CD4-positive, alpha-beta T cell (primary cell): ENCODE measurements at regions not wholly inside any gene's neighbourhood (a gene's known extent, or its start where the extent isn't known, plus 50 kb on each side); places are given as distances from the start of the nearest gene placed in this dataset.

Experiments used
- ATAC-seq: fragments of 200-7000 bp; cut with Tn5 transposase; one replicate; pipeline ENCODE4 v1.10.0; 2022; ENCODE audit warnings: mild to moderate bottlenecking; ENCODE audit not compliant: poor library complexity
- CTCF ChIA-PET: fragments of 350-600 bp; sonication (Branson Sonifier 250); formaldehyde crosslinking; loops from one replicate; lab custom pipeline; 2021; ENCODE audit warnings: antibody characterized with exemption, inconsistent platforms; lab: Charles Lee
- POLR2A ChIA-PET: fragments of 350-600 bp; sonication (Branson Sonifier 250); formaldehyde crosslinking; loops from one replicate; lab custom pipeline; 2021; ENCODE audit warnings: antibody characterized with exemption, inconsistent platforms; lab: Charles Lee
- DNase-seq, 14 experiments: peaks; one replicate each; pipeline ENCODE4 v3.0.0-alpha.2; 2013 to 2020; ENCODE audit warnings: mixed read lengths in 2 of 14
- H3K27ac ChIP-seq, 2 donors: one replicate each; pipeline versions ENCODE4 v1.5.1 to v1.7.0; 2013; ENCODE audit warnings: low read length in 2 of 2, low read depth in 1 of 2, mild to moderate bottlenecking in 1 of 2
- H3K27me3 ChIP-seq, 2 experiments: 1 replicate in 1 of 2; 2 replicates in 1 of 2; pipeline versions ENCODE4 v1.6.1 to v1.7.0; 2013; ENCODE audit warnings: low read length in 2 of 2, control low read depth in 1 of 2, mild to moderate bottlenecking in 1 of 2, moderate library complexity in 1 of 2; ENCODE audit not compliant: insufficient read depth in 2 of 2, control insufficient read depth in 1 of 2
- H3K36me3 ChIP-seq: one replicate; pipeline ENCODE4 v1.6.1; 2013; ENCODE audit warnings: low read length, control low read depth; ENCODE audit not compliant: insufficient read depth
- H3K4me1 ChIP-seq: one replicate; pipeline ENCODE4 v1.6.1; 2013; ENCODE audit warnings: low read length, control low read depth; ENCODE audit not compliant: insufficient read depth
- H3K4me3 ChIP-seq: one replicate; pipeline ENCODE4 v1.5.1; 2013; ENCODE audit warnings: mild to moderate bottlenecking, low read length, moderate library complexity
- H3K9me3 ChIP-seq, 2 experiments: 1 replicate in 1 of 2; 2 replicates in 1 of 2; pipeline versions ENCODE4 v1.6.1 to v1.7.0; 2013; ENCODE audit warnings: low read length in 2 of 2, mild to moderate bottlenecking in 2 of 2, control low read depth in 1 of 2, moderate library complexity in 1 of 2; ENCODE audit not compliant: control insufficient read depth in 1 of 2, insufficient read depth in 1 of 2
- H3K27ac Mint-ChIP-seq: one replicate; pipeline ENCODE4 v1.8.0; 2020; ENCODE audit warnings: mixed read lengths
- H3K27me3 Mint-ChIP-seq: one replicate; pipeline ENCODE4 v1.8.0; 2021; ENCODE audit warnings: mixed read lengths
- H3K36me3 Mint-ChIP-seq: one replicate; pipeline ENCODE4 v1.8.0; 2021; ENCODE audit warnings: low read depth, mixed read lengths
- H3K4me1 Mint-ChIP-seq: one replicate; pipeline ENCODE4 v1.8.0; 2021; ENCODE audit warnings: low read depth, mixed read lengths
- H3K4me3 Mint-ChIP-seq: one replicate; pipeline ENCODE4 v1.8.0; 2020; ENCODE audit warnings: mild to moderate bottlenecking, mixed read lengths
- H3K9me3 Mint-ChIP-seq: one replicate; pipeline ENCODE4 v1.8.0; 2020; ENCODE audit warnings: mixed read lengths
- CTCF ChIP-seq: fragments of 200-600 bp; IDR thresholded peaks from one replicate; pipeline ENCODE4 v1.8.0; 2022; ENCODE audit warnings: antibody characterized with exemption, mild to moderate bottlenecking
- intact Hi-C, 2 experiments: fragments of 100-400 bp; cut with DNase I in 1 of 2; cut with micrococcal nuclease in 1 of 2; formaldehyde crosslinking; loops; one replicate each; pipeline versions ENCODE4 v1.15.1 to v1.9.0; 2023 to 2025; cut with DNase I, micrococcal nuclease

GRCh38 chr10:27413387-27413786 is 90.7 kb upstream of the RAB18 start:
- H3K27me3 ChIP-seq, result peaks cover 15 to 18% of the 10 kb centered on the region in 2 experiments
- ATAC-seq, result no peak
- Mint-ChIP-seq H3K36me3 (no peaks in the 10 kb centered on the region), H3K27ac (no peak overlapping the region), H3K27me3 (peaks cover 47% of the 10 kb centered on the region), H3K9me3 (no peaks in the 10 kb centered on the region), H3K4me3 (no peak overlapping the region), H3K4me1 (no peaks in the 10 kb centered on the region)
- no peak for TF ChIP-seq CTCF
- intact Hi-C loops, result no loop called here
- POLR2A ChIA-PET, result no interaction called here
- H3K4me1 ChIP-seq, result no peaks in the 10 kb centered on the region
- no peak overlapping the region for H3K27ac ChIP-seq
- H3K36me3 ChIP-seq, result no peaks in the 10 kb centered on the region
- H3K4me3 ChIP-seq, result no peak overlapping the region
- DNase-seq, result no peak
- H3K9me3 ChIP-seq, result peaks cover 0 to 11% of the 10 kb centered on the region in 2 experiments
- CTCF ChIA-PET, result no interaction called here

- no peaks in the 10 kb centered on the region for H3K36me3 ChIP-seq
- no peaks in the 10 kb centered on the region for H3K4me1 Mint-ChIP-seq
- peaks cover 0 to 11% of the 10 kb centered on the region in 2 experiments for H3K9me3 ChIP-seq
- no peaks in the 10 kb centered on the region for H3K4me1 ChIP-seq
- no peak overlapping the region for H3K27ac ChIP-seq
- H3K27me3 ChIP-seq, result peaks cover 11 to 18% of the 10 kb centered on the region in 2 experiments
- ChIA-PET CTCF (interaction anchor here (1.8 kb wide), 1 partner anchor 8 kb away, joined by 4 read pairs; no protein-coding TSS in a partner anchor), POLR2A (no interaction called here)
- H3K27ac Mint-ChIP-seq, result no peak overlapping the region
- H3K9me3 Mint-ChIP-seq, result no peaks in the 10 kb centered on the region
- no peak for DNase-seq
- H3K27me3 Mint-ChIP-seq, result peaks cover 41% of the 10 kb centered on the region
- no peaks in the 10 kb centered on the region for H3K36me3 Mint-ChIP-seq
- intact Hi-C loops, result no loop called here
- H3K4me3 Mint-ChIP-seq, result no peak overlapping the region
- no peak for ATAC-seq
- TF ChIP-seq CTCF, result no peak
- H3K4me3 ChIP-seq, result no peak overlapping the region
Measured at GRCh38 chr10:27410153-27410552, 94.0 kb upstream of the RAB18 start.

GRCh38 chr10:27407271-27407670 is 96.8 kb upstream of the RAB18 start:
- Histone ChIP-seq H3K27ac (no peak overlapping the region), H3K4me3 (no peak overlapping the region), H3K4me1 (no peaks in the 10 kb centered on the region), H3K36me3 (no peaks in the 10 kb centered on the region), H3K27me3 (no peaks in the 10 kb centered on the region), H3K9me3 (no peaks in the 10 kb centered on the region)
- H3K4me3 Mint-ChIP-seq, result no peak overlapping the region
- H3K27me3 Mint-ChIP-seq, result peaks cover 44% of the 10 kb centered on the region
- no peak overlapping the region for H3K27ac Mint-ChIP-seq
- no peak for TF ChIP-seq CTCF
- intact Hi-C loops, result no loop called here
- H3K36me3 Mint-ChIP-seq, result no peaks in the 10 kb centered on the region
- DNase-seq, result no peak
- ChIA-PET CTCF (no interaction called here), POLR2A (no interaction called here)
- ATAC-seq, result no peak
- H3K9me3 Mint-ChIP-seq, result no peaks in the 10 kb centered on the region
- H3K4me1 Mint-ChIP-seq, result no peaks in the 10 kb centered on the region
